ENCODE measurements at regions not wholly inside any gene's neighbourhood (a gene's known extent, or its start where the extent isn't known, plus 50 kb on each side); places are given as distances from the start of the nearest gene placed in this dataset.

DNA sequence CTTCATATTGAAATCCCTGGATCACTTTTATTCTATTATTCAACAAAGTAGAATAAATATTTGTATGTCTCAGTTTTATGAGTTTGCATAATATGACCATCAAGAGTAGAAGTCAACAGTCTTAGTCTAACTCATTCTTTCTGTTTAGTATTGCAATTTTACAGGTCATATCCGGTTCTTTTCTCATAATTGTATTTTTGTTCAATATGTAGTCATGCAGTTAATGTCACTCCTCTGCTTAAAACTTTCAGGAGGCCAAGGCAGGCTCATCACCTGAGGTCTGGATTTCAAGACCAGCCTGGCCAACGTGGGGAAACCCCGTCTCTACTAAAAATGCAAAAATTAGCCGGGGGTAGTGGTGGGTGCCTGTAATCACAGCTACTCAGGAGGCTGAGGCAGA is 148.4 kb upstream of the TRPM3 start:
- TF ChIP-seq TCF4 (CRISPR knock-in tag; IDR thresholded peaks at IDR 0.05; ENCODE audit: borderline replicate concordance) (no peak), RARB (CRISPR knock-in tag; IDR thresholded peaks at IDR 0.05) (no peak), ZNF565 (CRISPR knock-in tag; conservative IDR thresholded peaks at IDR 0.05; ENCODE audit: low read depth) (no peak), ZNF70 (CRISPR knock-in tag; IDR thresholded peaks at IDR 0.05) (no peak), ZFP30 (CRISPR knock-in tag; IDR thresholded peaks at IDR 0.05) (no peak), ZFP3 (CRISPR knock-in tag; IDR thresholded peaks at IDR 0.05) (no peak), ARNTL (CRISPR knock-in tag; IDR thresholded peaks at IDR 0.05; ENCODE audit: borderline replicate concordance, low read depth) (no peak), GLIS3 (CRISPR knock-in tag; IDR thresholded peaks at IDR 0.05) (no peak)
- TF ChIP-seq, protein P1, sequence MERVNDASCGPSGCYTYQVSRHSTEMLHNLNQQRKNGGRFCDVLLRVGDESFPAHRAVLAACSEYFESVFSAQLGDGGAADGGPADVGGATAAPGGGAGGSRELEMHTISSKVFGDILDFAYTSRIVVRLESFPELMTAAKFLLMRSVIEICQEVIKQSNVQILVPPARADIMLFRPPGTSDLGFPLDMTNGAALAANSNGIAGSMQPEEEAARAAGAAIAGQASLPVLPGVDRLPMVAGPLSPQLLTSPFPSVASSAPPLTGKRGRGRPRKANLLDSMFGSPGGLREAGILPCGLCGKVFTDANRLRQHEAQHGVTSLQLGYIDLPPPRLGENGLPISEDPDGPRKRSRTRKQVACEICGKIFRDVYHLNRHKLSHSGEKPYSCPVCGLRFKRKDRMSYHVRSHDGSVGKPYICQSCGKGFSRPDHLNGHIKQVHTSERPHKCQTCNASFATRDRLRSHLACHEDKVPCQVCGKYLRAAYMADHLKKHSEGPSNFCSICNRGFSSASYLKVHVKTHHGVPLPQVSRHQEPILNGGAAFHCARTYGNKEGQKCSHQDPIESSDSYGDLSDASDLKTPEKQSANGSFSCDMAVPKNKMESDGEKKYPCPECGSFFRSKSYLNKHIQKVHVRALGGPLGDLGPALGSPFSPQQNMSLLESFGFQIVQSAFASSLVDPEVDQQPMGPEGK (CRISPR knock-in tag; IDR thresholded peaks at IDR 0.05; ENCODE audit: borderline replicate concordance): no peak
- TF ChIP-seq, protein P2, sequence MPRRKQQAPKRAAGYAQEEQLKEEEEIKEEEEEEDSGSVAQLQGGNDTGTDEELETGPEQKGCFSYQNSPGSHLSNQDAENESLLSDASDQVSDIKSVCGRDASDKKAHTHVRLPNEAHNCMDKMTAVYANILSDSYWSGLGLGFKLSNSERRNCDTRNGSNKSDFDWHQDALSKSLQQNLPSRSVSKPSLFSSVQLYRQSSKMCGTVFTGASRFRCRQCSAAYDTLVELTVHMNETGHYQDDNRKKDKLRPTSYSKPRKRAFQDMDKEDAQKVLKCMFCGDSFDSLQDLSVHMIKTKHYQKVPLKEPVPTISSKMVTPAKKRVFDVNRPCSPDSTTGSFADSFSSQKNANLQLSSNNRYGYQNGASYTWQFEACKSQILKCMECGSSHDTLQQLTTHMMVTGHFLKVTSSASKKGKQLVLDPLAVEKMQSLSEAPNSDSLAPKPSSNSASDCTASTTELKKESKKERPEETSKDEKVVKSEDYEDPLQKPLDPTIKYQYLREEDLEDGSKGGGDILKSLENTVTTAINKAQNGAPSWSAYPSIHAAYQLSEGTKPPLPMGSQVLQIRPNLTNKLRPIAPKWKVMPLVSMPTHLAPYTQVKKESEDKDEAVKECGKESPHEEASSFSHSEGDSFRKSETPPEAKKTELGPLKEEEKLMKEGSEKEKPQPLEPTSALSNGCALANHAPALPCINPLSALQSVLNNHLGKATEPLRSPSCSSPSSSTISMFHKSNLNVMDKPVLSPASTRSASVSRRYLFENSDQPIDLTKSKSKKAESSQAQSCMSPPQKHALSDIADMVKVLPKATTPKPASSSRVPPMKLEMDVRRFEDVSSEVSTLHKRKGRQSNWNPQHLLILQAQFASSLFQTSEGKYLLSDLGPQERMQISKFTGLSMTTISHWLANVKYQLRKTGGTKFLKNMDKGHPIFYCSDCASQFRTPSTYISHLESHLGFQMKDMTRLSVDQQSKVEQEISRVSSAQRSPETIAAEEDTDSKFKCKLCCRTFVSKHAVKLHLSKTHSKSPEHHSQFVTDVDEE (CRISPR knock-in tag; IDR thresholded peaks at IDR 0.05): no peak
